H9 (cell line): ENCODE measurements at regions not wholly inside any gene's neighbourhood (a gene's known extent, or its start where the extent isn't known, plus 50 kb on each side); places are given as distances from the start of the nearest gene placed in this dataset.
"Not testable (repeated sequence)": the region's sequence is repeated elsewhere in the genome, so short reads cannot be mapped to it uniquely, and the experiment has no call there.

Source experiments
- DNase-seq: peaks from one replicate; pipeline ENCODE4 v3.0.0-alpha.2; 2017
- H2AFZ ChIP-seq: one replicate; pipeline ENCODE4 v1.6.1; 2013; ENCODE audit warnings: mild to moderate bottlenecking, low read length, control low read depth, moderate library complexity
- H2AK5ac ChIP-seq: 2 replicates; pipeline ENCODE4 v1.6.1; 2013; ENCODE audit warnings: low read length, control low read depth, mixed read lengths; ENCODE audit not compliant: insufficient read length
- H2BK120ac ChIP-seq: one replicate; pipeline ENCODE4 v1.6.1; 2013; ENCODE audit warnings: low read depth, mild to moderate bottlenecking, low read length, control low read depth, inconsistent platforms; ENCODE audit not compliant: poor library complexity, severe bottlenecking
- H2BK12ac ChIP-seq: 2 replicates; pipeline ENCODE4 v1.6.1; 2013; ENCODE audit warnings: low read length, control low read depth, mixed read lengths, low read depth; ENCODE audit not compliant: insufficient read length
- H2BK15ac ChIP-seq: 2 replicates; pipeline ENCODE4 v1.6.1; 2013; ENCODE audit warnings: low read depth, low read length, control low read depth
- H2BK20ac ChIP-seq: one replicate; pipeline ENCODE4 v1.6.1; 2013; ENCODE audit warnings: low read depth, mild to moderate bottlenecking, low read length, control low read depth, inconsistent platforms; ENCODE audit not compliant: poor library complexity, severe bottlenecking
- H2BK5ac ChIP-seq: 2 replicates; pipeline ENCODE4 v1.6.1; 2013; ENCODE audit warnings: low read length, control low read depth, mixed read lengths; ENCODE audit not compliant: insufficient read length
- H3K14ac ChIP-seq: 2 replicates; pipeline ENCODE4 v1.6.1; 2013; ENCODE audit warnings: low read length, control low read depth; ENCODE audit not compliant: insufficient read depth
- H3K18ac ChIP-seq: 2 replicates; pipeline ENCODE4 v1.6.1; 2013; ENCODE audit warnings: low read depth, mild to moderate bottlenecking, mixed read lengths, low read length, control low read depth; ENCODE audit not compliant: insufficient read length
- H3K23ac ChIP-seq: 2 replicates; pipeline ENCODE4 v1.6.1; 2013; ENCODE audit warnings: low read length, control low read depth, mixed read lengths, low read depth; ENCODE audit not compliant: insufficient read length
- H3K23me2 ChIP-seq: 2 replicates; pipeline ENCODE4 v1.6.1; 2013; ENCODE audit warnings: low read depth, mild to moderate bottlenecking, mixed read lengths, low read length, control low read depth; ENCODE audit not compliant: insufficient read length, poor library complexity, severe bottlenecking
- H3K27ac ChIP-seq: 2 replicates; pipeline ENCODE4 v1.5.1; 2013; ENCODE audit warnings: low read length, control low read depth, mixed read lengths, low read depth; ENCODE audit not compliant: insufficient read length
- H3K27me3 ChIP-seq: 2 replicates; pipeline ENCODE4 v1.6.1; 2013; ENCODE audit warnings: low read length, control low read depth, inconsistent platforms; ENCODE audit not compliant: insufficient read depth
- H3K4ac ChIP-seq: 2 replicates; pipeline ENCODE4 v1.6.1; 2013; ENCODE audit warnings: low read depth, mild to moderate bottlenecking, control low read depth, inconsistent platforms, low read length, moderate library complexity
- H3K4me1 ChIP-seq: 2 replicates; pipeline ENCODE4 v1.6.1; 2013; ENCODE audit warnings: low read length, control low read depth, inconsistent platforms; ENCODE audit not compliant: insufficient read depth
- H3K4me2 ChIP-seq: 2 replicates; pipeline ENCODE4 v1.6.1; 2013; ENCODE audit warnings: low read length, control low read depth, mixed read lengths; ENCODE audit not compliant: insufficient read length, insufficient read depth
- H3K56ac ChIP-seq: 2 replicates; pipeline ENCODE4 v1.6.1; 2013; ENCODE audit warnings: low read depth, mild to moderate bottlenecking, mixed read lengths, low read length, control low read depth; ENCODE audit not compliant: insufficient read length
- H3K79me1 ChIP-seq: 2 replicates; pipeline ENCODE4 v1.6.1; 2013; ENCODE audit warnings: low read depth, mild to moderate bottlenecking, moderate library complexity, low read length, control low read depth, inconsistent platforms; ENCODE audit not compliant: insufficient read depth, poor library complexity, severe bottlenecking
- H3K79me2 ChIP-seq: 2 replicates; pipeline ENCODE4 v1.6.1; 2013; ENCODE audit warnings: low read length, control low read depth, inconsistent platforms; ENCODE audit not compliant: insufficient read depth
- H3K9ac ChIP-seq: 2 replicates; pipeline ENCODE4 v1.6.1; 2013; ENCODE audit warnings: low read length, control low read depth, mixed read lengths; ENCODE audit not compliant: insufficient read length; ENCODE audit errors: extremely low read depth
- H3K9me3 ChIP-seq: one replicate; pipeline ENCODE4 v1.6.1; 2013; ENCODE audit warnings: low read depth, low read length, inconsistent platforms; ENCODE audit not compliant: control insufficient read depth
- H3T11ph ChIP-seq: one replicate; pipeline ENCODE4 v1.6.1; 2013; ENCODE audit warnings: mild to moderate bottlenecking, low read length, control low read depth, inconsistent platforms
- H4K20me1 ChIP-seq: one replicate; pipeline ENCODE4 v1.6.1; 2013; ENCODE audit not compliant: control insufficient read depth, insufficient read length, insufficient read depth
- H4K5ac ChIP-seq: 2 replicates; pipeline ENCODE4 v1.6.1; 2013; ENCODE audit warnings: low read depth, mild to moderate bottlenecking, mixed read lengths, low read length, control low read depth; ENCODE audit not compliant: insufficient read length
- H4K8ac ChIP-seq: replicated peaks from 2 replicates; pipeline ENCODE4 v1.6.1; 2013; ENCODE audit warnings: low read length, control low read depth, mixed read lengths, low read depth; ENCODE audit not compliant: insufficient read length
- H4K91ac ChIP-seq: 2 replicates; pipeline ENCODE4 v1.6.1; 2013; ENCODE audit warnings: low read depth, mild to moderate bottlenecking, moderate library complexity, mixed read lengths, low read length, control low read depth; ENCODE audit not compliant: insufficient read length
- H3K27ac Mint-ChIP-seq, 3 experiments: 2 replicates in 2 of 3; 3 replicates in 1 of 3; pipeline ENCODE4 v1.8.0; 2020 to 2021; ENCODE audit warnings: mixed read lengths in 3 of 3, mild to moderate bottlenecking in 1 of 3, moderate library complexity in 1 of 3
- H3K27me3 Mint-ChIP-seq: 2 replicates; pipeline ENCODE4 v1.8.0; 2021; ENCODE audit warnings: low read depth, mild to moderate bottlenecking, moderate library complexity, mixed read lengths
- H3K36me3 Mint-ChIP-seq, 3 experiments: 2 replicates in 2 of 3; 3 replicates in 1 of 3; pipeline ENCODE4 v1.8.0; 2020 to 2021; ENCODE audit warnings: low read depth in 3 of 3, mixed read lengths in 3 of 3; ENCODE audit not compliant: insufficient read depth in 1 of 3
- H3K4me1 Mint-ChIP-seq, 2 experiments: 2 replicates each; pipeline ENCODE4 v1.8.0; 2020; ENCODE audit warnings: mixed read lengths in 2 of 2
- H3K4me3 Mint-ChIP-seq, 2 experiments: 2 replicates in 1 of 2; 3 replicates in 1 of 2; pipeline ENCODE4 v1.8.0; 2020 to 2021; ENCODE audit warnings: mild to moderate bottlenecking in 2 of 2, mixed read lengths in 2 of 2, moderate library complexity in 1 of 2
- H3K9me3 Mint-ChIP-seq, 2 experiments: 2 replicates in 1 of 2; 3 replicates in 1 of 2; pipeline ENCODE4 v1.8.0; 2020; ENCODE audit warnings: mild to moderate bottlenecking in 2 of 2, mixed read lengths in 2 of 2, moderate library complexity in 1 of 2
- WGBS: extraction: QIAGEN DNeasy Blood & Tissue Kit; methylation state at CpG from one replicate; pipeline ENCODE4 v1.1.7; 2013; ENCODE audit warnings: missing lambda C conversion rate, low lambda C conversion rate, mixed read lengths; ENCODE audit not compliant: insufficient read length; ENCODE audit errors: extremely low coverage; 5-methylcytosine and 5-hydroxymethylcytosine counted together
- TF ChIP-seq, protein P1 (sequence below): fragments of 200-600 bp; sonication (generic); conservative IDR thresholded peaks from 3 replicates; pipeline ENCODE4 v1.8.0; 2021; ENCODE audit warnings: antibody characterized with exemption, mild to moderate bottlenecking

DNA sequence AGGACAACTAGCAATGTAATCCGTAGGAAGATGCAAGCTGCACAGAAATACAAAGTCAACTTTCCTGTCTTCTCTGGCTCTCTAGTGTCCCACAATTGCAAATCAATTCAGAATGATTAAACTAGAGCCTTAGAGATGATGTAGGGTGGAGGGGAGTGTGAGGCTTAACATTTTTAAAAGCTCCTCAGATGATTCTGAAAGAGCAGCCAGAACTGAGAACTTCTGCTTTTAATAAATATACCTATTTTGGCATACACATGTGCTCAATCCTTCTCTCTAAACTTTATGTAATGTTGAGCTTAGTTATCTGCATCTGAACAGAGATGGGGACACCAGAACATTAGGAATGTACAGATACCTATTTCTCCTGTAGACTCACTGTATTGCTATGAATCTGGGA, 139.9 kb upstream of the APC start:
- H3K14ac ChIP-seq, result no peak overlapping the region
- Mint-ChIP-seq H3K27ac (no peak overlapping the region), H3K36me3 (no peaks in the 10 kb centered on the region), H3K27me3 (no peaks in the 10 kb centered on the region), H3K4me1 (no peaks in the 10 kb centered on the region), H3K4me3 (no peak overlapping the region), H3K9me3 (no peaks in the 10 kb centered on the region)
- H2BK5ac ChIP-seq, result no peak overlapping the region
- no peak overlapping the region for H4K5ac ChIP-seq
- H3K23ac ChIP-seq, result no peak overlapping the region
- H2AFZ ChIP-seq, result no peak overlapping the region
- no peak overlapping the region for H3K18ac ChIP-seq
- H3K9me3 ChIP-seq, result no peaks in the 10 kb centered on the region
- H3K23me2 ChIP-seq, result no peaks in the 10 kb centered on the region
- H3K4ac ChIP-seq, result no peak overlapping the region
- H2BK15ac ChIP-seq, result no peak overlapping the region
- no peak for DNase-seq
- no peaks in the 10 kb centered on the region for H4K20me1 ChIP-seq
- H2BK20ac ChIP-seq, result no peak overlapping the region
- no peaks in the 10 kb centered on the region for H3K27me3 ChIP-seq
- no peaks in the 10 kb centered on the region for H3K79me2 ChIP-seq
- H2BK12ac ChIP-seq, result no peak overlapping the region
- no peak overlapping the region for H3K4me2 ChIP-seq
- H3K27ac ChIP-seq, result no peak overlapping the region
- H4K8ac ChIP-seq, result no peak overlapping the region
- H3K56ac ChIP-seq, result no peak overlapping the region
- no peaks in the 10 kb centered on the region for H3K79me1 ChIP-seq
- TF ChIP-seq, protein P1, sequence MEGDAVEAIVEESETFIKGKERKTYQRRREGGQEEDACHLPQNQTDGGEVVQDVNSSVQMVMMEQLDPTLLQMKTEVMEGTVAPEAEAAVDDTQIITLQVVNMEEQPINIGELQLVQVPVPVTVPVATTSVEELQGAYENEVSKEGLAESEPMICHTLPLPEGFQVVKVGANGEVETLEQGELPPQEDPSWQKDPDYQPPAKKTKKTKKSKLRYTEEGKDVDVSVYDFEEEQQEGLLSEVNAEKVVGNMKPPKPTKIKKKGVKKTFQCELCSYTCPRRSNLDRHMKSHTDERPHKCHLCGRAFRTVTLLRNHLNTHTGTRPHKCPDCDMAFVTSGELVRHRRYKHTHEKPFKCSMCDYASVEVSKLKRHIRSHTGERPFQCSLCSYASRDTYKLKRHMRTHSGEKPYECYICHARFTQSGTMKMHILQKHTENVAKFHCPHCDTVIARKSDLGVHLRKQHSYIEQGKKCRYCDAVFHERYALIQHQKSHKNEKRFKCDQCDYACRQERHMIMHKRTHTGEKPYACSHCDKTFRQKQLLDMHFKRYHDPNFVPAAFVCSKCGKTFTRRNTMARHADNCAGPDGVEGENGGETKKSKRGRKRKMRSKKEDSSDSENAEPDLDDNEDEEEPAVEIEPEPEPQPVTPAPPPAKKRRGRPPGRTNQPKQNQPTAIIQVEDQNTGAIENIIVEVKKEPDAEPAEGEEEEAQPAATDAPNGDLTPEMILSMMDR, result no peak
- H3T11ph ChIP-seq, result no peak overlapping the region
- no peak overlapping the region for H2AK5ac ChIP-seq
- no peak overlapping the region for H2BK120ac ChIP-seq
- no CpG with 5 or more reads among the region's 1 CpG for WGBS
- H4K91ac ChIP-seq, result no peak overlapping the region
- H3K9ac ChIP-seq, result no peak overlapping the region
- no peaks in the 10 kb centered on the region for H3K4me1 ChIP-seq

DNA sequence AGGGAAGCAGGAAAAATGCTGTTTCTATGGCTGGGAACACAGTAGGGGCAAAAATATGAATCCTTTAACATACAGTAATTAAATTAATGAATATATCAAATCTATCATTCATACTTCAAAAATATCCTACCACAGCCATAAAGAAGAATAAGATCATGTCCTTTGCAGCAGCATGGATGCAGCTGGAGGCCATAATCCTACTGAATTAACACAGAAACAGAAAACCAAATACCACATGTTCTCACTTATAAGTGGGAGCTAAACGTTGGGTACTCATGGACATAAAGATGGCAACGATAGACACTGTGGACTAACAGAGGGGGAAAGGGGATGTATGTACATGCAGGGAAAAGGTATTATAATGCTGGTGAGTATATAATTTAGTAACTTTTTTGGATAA, 137.2 kb upstream of the APC start:
- not testable (repeated sequence) for H3K56ac ChIP-seq, H4K20me1 ChIP-seq, H3K9me3 Mint-ChIP-seq, H4K8ac ChIP-seq, H2BK15ac ChIP-seq, H4K5ac ChIP-seq, H3K14ac ChIP-seq, H3K4me1 Mint-ChIP-seq, H4K91ac ChIP-seq, H3K79me2 ChIP-seq, H2BK5ac ChIP-seq, H3T11ph ChIP-seq, DNase-seq, H3K23me2 ChIP-seq, H2BK20ac ChIP-seq, H3K27me3 ChIP-seq, H2BK120ac ChIP-seq, H3K9me3 ChIP-seq, H3K4me1 ChIP-seq, H2AFZ ChIP-seq, H3K4me2 ChIP-seq, H3K36me3 Mint-ChIP-seq, H2BK12ac ChIP-seq, H3K27ac ChIP-seq, H3K4ac ChIP-seq, H3K18ac ChIP-seq, H3K4me3 Mint-ChIP-seq, H3K9ac ChIP-seq, H3K23ac ChIP-seq, H3K27ac Mint-ChIP-seq, H3K27me3 Mint-ChIP-seq, H3K79me1 ChIP-seq, H2AK5ac ChIP-seq
- no CpG with 5 or more reads among the region's 2 CpGs for WGBS
